ENCODE measurements at regions not wholly inside any gene's neighbourhood (a gene's known extent, or its start where the extent isn't known, plus 50 kb on each side); places are given as distances from the start of the nearest gene placed in this dataset.

DNA sequence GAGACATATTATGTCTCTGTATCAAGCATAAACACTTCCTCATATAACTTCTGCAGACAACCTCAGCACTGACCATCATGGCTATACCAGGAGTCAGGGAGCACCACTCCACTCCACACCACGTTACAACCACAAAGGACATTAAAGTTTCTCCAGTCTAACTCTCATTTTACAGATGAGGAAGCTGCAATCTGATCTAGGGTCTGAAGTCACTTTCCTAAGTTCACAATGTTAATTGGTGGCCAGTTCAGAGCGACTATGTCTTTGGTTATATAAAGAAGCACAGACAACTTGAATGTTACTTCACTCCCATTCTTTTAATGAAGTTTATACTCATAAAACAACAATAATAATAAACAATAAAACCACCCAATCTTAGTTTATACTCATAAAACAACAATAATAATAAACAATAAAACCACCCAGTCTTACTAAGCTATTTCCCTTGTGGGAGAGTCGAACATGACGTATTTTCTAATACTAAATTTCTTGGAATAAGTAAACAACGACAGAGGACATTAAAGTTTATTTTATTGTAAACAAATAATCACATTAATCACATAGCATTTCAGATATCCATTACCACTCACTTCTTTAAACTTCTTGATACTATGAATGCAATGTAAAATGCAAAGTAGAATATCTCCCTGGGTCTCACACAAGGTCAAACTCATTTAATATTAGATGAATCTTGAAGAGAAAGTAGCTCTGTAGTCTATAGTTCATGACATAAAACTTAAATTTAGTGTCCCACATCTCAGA is 72.4 kb upstream of the SSTR1 start:
- DNase-seq (ENCODE audit: low read depth in 4 of 4, low spot score in 2 of 4), result no peak

DNA sequence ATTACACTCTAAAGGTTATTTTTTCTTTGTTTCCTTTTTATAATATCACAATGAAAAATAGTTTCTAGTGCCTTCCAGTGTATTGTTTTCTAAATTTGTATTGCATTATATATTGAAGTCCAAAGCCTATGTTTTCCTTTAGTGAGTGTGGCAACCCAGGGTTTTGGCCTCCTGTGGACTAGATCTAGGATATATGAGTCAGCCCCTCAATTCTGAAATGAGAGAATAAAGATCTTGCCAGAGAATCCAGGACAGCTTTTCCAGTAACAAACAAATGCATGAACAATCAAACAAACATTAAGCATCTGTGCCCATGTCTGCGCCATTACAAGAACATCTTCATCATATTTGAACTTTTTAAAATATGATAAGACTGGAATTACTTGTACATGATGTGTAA is 70.7 kb upstream of the SSTR1 start:
- DNase-seq (ENCODE audit: low read depth in 4 of 4, low spot score in 2 of 4), result no peak

DNA sequence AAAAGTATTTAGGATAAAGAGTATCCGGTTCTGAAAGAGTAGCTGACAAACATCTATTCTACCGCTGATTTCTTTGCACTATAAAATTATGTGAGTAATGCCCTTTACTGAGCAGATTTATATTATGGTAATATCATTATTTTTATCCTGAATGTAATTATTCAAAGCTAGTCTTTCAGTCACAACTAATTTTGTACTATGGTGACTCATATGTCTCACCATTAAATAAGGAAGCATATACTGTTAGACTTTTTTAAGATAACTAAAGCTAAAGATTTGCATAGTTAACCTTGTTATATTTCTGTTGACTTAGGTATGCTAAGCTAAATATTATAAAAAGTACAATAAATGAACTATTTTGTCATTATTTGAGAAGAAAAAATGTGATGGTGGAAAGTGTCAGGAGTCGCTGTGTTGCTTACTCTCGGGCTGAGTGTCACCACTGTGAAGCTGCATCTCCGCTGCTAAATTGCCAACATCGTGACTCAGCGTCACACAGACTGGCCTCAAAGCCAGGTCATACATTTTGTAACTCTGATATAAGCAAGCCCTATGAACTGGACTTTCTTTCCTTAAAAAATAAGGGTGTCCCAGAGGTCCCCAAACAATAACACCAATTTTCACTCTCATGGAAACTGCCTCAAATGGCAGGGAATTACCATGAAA is 69.1 kb upstream of the SSTR1 start:
- no peak for DNase-seq (ENCODE audit: low read depth in 4 of 4, low spot score in 2 of 4)

DNA sequence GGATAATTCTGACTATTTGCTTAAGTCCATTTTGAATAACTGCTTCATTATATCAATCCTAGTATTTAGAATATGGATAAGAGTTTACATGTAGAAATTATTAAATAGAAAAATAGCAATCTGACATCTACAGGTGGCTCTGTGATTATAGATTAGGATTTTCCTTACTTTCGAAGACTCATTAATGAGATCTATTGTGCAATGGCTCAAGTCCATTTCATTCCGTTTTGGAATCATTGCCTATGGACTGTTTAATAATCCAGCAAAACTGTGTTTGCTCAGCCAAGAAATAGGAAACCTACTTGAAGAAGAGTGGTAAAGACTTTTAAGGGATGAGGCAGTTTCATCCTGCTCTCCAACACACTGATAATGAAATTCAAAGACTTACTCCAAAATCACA is 67.8 kb upstream of the SSTR1 start:
- no peak for DNase-seq (ENCODE audit: low read depth in 4 of 4, low spot score in 2 of 4)

DNA sequence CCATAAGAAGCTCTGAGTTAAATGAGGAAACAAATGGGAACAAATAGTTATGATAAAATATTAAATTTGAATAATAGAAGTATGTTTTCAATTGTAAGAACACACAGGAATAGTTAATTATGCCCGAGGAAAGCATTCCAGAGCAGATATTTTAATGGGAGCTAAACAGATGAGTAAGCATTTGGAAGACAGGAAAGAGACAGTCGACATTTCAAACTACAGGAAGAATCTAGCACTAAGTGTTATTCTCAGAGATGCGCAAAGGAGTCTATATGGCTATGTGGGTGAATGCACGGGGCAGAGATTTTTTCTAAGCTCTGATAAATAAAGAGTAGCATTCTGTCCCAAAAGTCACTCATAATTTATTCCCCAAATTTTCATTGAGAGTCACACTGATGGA is 64.5 kb upstream of the SSTR1 start:
- DNase-seq (ENCODE audit: low read depth in 4 of 4, low spot score in 2 of 4), result no peak

DNA sequence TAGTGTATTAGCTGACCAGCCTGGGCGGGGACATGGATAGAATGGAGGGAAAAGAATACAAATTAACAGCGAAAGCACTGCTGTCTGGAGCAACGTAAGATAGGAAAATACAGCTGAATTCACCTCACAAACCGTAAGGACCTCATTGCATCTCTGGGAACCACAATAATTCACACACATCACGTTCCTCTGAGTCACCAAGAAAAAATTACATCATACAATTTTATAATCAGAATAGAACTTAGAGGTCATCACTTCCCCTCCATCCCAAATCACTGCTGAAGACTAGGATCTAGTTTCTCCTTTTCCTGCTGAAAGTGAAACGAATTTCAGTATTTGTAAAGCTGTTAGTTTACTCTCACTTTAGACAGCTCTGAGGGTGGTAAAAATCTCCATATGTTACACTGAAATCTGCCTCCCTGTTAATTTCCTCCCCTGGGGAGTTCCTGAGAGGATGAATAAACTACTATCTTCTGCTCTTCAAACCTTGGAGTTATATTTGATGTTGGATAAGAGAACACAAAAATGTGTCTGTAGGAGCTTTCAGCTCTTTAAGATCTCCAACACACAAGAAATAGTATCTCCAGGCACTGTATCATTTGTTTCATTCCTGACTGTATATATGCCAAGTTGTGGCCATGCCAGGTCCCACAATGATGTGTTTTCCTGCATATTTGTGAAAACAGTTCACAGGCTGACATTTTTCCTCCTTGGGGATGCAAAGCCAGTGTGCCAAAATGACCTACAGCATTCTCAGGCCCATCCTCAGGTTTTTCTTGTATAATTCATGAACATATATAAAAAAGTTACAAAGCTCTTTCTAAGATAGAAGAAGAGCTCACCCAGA is 63.8 kb upstream of the SSTR1 start:
- DNase-seq (ENCODE audit: low read depth in 4 of 4, low spot score in 2 of 4), result no peak

DNA sequence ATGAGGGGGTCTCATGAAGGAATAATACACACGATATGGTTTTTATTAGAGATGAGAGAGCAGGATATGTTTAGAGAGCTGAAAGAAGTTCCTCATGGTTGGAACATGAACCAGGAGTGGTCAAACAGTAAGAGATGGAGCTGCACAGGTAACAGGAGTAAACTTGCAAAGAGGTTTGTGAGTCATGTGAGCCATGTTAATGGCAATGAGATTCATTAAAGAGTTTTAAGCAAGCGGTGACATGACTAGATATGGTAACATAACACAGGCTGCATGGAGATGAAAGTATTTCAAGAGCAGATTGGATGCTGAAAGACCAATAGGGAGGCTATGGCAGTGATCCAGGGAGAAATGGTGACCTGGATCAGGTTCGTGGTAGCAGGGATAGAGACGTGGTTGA is 62.6 kb upstream of the SSTR1 start:
- no peak for DNase-seq (ENCODE audit: low read depth in 4 of 4, low spot score in 2 of 4)

DNA sequence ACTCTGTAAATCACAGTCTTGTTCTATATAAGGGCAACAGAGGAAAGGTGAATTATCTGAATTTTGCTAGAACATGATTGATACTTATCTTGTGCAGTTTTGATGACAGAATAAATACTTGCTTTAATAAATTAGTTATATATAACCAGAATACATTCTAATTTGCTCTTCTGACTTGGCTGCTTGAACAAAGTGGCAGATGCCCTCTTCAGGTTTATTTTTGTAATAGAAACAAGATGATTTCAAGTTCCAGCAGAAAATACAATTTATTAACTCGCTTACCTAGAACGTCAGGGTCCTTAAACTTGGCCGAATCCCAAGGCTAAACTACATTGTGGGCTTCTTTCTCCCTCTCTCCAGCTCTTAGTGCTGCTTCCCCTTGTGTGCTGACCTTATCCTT is 57.6 kb upstream of the SSTR1 start:
- DNase-seq (ENCODE audit: low read depth in 4 of 4, low spot score in 2 of 4), result no peak
